WERI-Rb-1 (cell line): ENCODE measurements at regions not wholly inside any gene's neighbourhood (a gene's known extent, or its start where the extent isn't known, plus 50 kb on each side); places are given as distances from the start of the nearest gene placed in this dataset.
"Not testable (repeated sequence)": the region's sequence is repeated elsewhere in the genome, so short reads cannot be mapped to it uniquely, and the experiment has no call there.

Experiments
- DNase-seq: peaks from one replicate; pipeline ENCODE4 v3.0.0-alpha.2; 2020
- H3K27ac ChIP-seq: fragments of 250-450 bp; sonication (Bioruptor Pico); 2 replicates; pipeline ENCODE4 v1.5.1; 2020; ENCODE audit warnings: mild to moderate bottlenecking, moderate library complexity
- H3K27me3 ChIP-seq: fragments of 250-450 bp; sonication (Bioruptor Pico); 2 replicates; pipeline ENCODE4 v1.5.1; 2021; ENCODE audit warnings: mild to moderate bottlenecking, low read depth, moderate library complexity; ENCODE audit not compliant: insufficient read depth, severe bottlenecking
- H3K36me3 ChIP-seq: fragments of 250-450 bp; sonication (Bioruptor Pico); 2 replicates; pipeline ENCODE4 v1.5.1; 2020; ENCODE audit warnings: mild to moderate bottlenecking, moderate library complexity
- H3K4me3 ChIP-seq: 2 replicates; pipeline ENCODE4 v1.5.1; 2011; ENCODE audit warnings: low read depth, mild to moderate bottlenecking, control low read depth, low read length
- H3K9me3 ChIP-seq: fragments of 250-450 bp; sonication (Bioruptor Pico); 2 replicates; pipeline ENCODE4 v1.5.1; 2021; ENCODE audit warnings: mild to moderate bottlenecking, moderate library complexity; ENCODE audit not compliant: severe bottlenecking
- TF ChIP-seq, protein P1 (sequence below): IDR thresholded peaks from 2 replicates; pipeline ENCODE4 v1.5.1; 2011; ENCODE audit warnings: low read depth, mild to moderate bottlenecking, control low read depth, inconsistent platforms, low read length

DNA sequence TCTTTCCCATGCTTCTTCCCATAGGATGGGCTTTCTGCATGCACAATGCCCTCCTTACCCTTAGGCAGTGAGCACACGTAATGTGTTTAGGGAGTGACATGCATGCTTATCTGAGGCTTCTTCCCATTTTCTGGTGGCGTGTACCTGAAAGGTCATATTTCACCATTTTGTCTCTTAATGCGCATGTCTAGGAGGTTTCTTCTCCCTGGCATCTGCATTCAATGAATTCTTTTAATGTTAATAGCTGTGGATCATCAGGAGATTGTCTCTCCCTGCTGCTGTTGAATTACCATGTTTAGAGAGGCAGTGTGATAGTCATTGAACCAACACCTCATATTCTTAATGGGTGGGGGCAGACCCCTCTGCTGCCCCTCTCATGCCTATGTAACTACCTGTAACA lies 205.6 kb upstream of the SGO1 start:
- TF ChIP-seq, protein P1, sequence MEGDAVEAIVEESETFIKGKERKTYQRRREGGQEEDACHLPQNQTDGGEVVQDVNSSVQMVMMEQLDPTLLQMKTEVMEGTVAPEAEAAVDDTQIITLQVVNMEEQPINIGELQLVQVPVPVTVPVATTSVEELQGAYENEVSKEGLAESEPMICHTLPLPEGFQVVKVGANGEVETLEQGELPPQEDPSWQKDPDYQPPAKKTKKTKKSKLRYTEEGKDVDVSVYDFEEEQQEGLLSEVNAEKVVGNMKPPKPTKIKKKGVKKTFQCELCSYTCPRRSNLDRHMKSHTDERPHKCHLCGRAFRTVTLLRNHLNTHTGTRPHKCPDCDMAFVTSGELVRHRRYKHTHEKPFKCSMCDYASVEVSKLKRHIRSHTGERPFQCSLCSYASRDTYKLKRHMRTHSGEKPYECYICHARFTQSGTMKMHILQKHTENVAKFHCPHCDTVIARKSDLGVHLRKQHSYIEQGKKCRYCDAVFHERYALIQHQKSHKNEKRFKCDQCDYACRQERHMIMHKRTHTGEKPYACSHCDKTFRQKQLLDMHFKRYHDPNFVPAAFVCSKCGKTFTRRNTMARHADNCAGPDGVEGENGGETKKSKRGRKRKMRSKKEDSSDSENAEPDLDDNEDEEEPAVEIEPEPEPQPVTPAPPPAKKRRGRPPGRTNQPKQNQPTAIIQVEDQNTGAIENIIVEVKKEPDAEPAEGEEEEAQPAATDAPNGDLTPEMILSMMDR: no peak
- Histone ChIP-seq H3K27ac (no peak overlapping the region), H3K27me3 (no peaks in the 10 kb centered on the region), H3K36me3 (no peaks in the 10 kb centered on the region), H3K4me3 (no peak overlapping the region), H3K9me3 (no peaks in the 10 kb centered on the region)
- no peak for DNase-seq

GRCh38 chr3:20388971-20389370 lies 203.0 kb upstream of the SGO1 start:
- no peak for DNase-seq
- TF ChIP-seq, protein P1: no peak
- Histone ChIP-seq H3K27ac (no peak overlapping the region), H3K27me3 (no peaks in the 10 kb centered on the region), H3K4me3 (no peak overlapping the region), H3K36me3 (no peaks in the 10 kb centered on the region), H3K9me3 (no peaks in the 10 kb centered on the region)

- H3K27ac ChIP-seq: no peak overlapping the region
- H3K27me3 ChIP-seq: no peaks in the 10 kb centered on the region
- TF ChIP-seq, protein P1: no peak
- DNase-seq: no peak
- H3K4me3 ChIP-seq: no peak overlapping the region
- no peaks in the 10 kb centered on the region for H3K9me3 ChIP-seq
- H3K36me3 ChIP-seq: no peaks in the 10 kb centered on the region
Measured at GRCh38 chr3:20380295-20380694, 194.3 kb upstream of the SGO1 start.

DNA sequence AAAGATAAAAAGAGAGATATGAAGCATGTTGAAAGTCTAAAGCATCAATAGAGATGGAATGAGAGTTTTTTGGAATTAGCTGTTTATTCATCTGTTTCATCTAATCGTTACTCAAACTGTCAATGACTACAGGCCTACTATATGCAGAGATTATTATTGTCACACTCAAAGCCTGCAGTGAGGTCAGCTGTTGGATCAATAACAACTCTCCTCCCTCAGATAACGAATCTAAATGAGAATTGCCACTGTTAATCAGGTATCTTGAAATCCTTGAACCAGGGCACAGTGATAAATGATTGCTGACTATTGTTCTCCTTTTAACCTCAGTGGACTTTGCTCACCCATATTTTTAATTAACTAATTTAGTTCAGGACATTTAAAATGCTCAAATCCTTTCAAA lies 192.3 kb upstream of the SGO1 start:
- TF ChIP-seq, protein P1: no peak
- Histone ChIP-seq H3K27ac (no peak overlapping the region), H3K36me3 (no peaks in the 10 kb centered on the region), H3K4me3 (no peak overlapping the region), H3K9me3 (no peaks in the 10 kb centered on the region), H3K27me3 (no peaks in the 10 kb centered on the region)
- no peak for DNase-seq

GRCh38 chr3:20376665-20377217 lies 190.7 kb upstream of the SGO1 start:
- Histone ChIP-seq H3K4me3 (no peak overlapping the region), H3K9me3 (no peaks in the 10 kb centered on the region), H3K27ac (no peak overlapping the region), H3K27me3 (no peaks in the 10 kb centered on the region), H3K36me3 (no peaks in the 10 kb centered on the region)
- no peak for DNase-seq
- TF ChIP-seq, protein P1: no peak

GRCh38 chr3:20375302-20375701 lies 189.3 kb upstream of the SGO1 start:
- H3K9me3 ChIP-seq: no peaks in the 10 kb centered on the region
- no peaks in the 10 kb centered on the region for H3K36me3 ChIP-seq
- H3K4me3 ChIP-seq: no peak overlapping the region
- H3K27ac ChIP-seq: no peak overlapping the region
- no peak for DNase-seq
- no peaks in the 10 kb centered on the region for H3K27me3 ChIP-seq
- TF ChIP-seq, protein P1: no peak

DNA sequence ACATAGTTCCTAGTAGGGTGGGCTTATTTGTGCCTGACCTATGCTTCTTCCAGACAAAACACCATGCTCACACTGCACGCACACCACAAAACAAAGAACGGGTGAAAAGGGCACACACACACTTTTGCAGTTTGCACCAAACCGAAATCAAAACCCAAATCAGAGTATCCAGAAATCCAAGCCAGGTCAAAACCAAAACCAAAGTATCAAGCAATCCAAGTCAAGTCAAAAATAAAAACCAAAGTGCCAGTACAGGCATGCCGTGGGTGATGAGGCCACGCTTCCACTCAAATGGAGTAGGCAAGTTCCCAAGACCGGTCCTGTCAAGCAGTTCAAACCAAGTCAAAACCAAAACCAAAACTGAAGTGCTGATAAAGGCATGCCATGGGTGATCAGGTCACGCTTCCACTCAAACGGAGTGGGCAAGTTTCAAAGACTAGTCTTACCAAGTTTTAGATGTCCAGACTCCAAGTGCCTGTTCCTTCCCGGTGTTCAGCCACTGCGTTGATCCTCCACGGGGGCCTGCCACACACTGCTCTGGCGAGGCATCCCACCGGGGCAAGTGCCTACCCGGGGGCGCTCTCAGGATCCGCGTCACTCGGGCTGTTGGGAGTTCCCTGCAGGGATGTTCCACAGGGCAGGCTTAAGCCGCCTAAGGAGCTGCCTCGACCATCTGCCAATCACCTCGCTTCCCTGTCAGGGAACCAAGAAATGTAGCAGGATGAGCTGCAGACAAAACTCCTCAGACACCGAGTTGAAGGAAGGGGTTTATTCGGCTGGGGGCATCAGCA lies 184.5 kb upstream of the SGO1 start:
- H3K4me3 ChIP-seq, H3K27ac ChIP-seq, H3K27me3 ChIP-seq, H3K9me3 ChIP-seq, H3K36me3 ChIP-seq: not testable (repeated sequence)
- peak; percentile 10 for DNase-seq
